HCT116 (cell line): ENCODE measurements at regions not wholly inside any gene's neighbourhood (a gene's known extent, or its start where the extent isn't known, plus 50 kb on each side); places are given as distances from the start of the nearest gene placed in this dataset.
A peak's percentile ranks its signal among the peaks of the same experiment; 100 is the strongest.

Experiments
- ATAC-seq: fragments of 200-7000 bp; cut with Tn5 transposase; 2 replicates; pipeline ENCODE4 v1.9.1; 2020; ENCODE audit warnings: mild to moderate bottlenecking, moderate library complexity
- BruUV-seq: library from RNA; stranded (reverse); fragments of 400-500 nt; replicated peaks from 2 replicates; lab custom pipeline; 2021; lab: Mats Ljungman, UMichigan
- CTCF ChIA-PET: fragments of 300-600 bp; sonication (Branson Sonifier 250); formaldehyde crosslinking; loops from one replicate; lab custom pipeline; 2021; ENCODE audit warnings: antibody characterized with exemption; lab: Charles Lee
- POLR2A ChIA-PET: fragments of 300-600, 350-600 bp; sonication (Branson Sonifier 250); formaldehyde crosslinking; loops from one replicate; lab custom pipeline; 2021; ENCODE audit warnings: antibody characterized with exemption; lab: Charles Lee
- RAD21 ChIA-PET, 2 experiments: fragments of 300-600 bp; sonication (Branson Sonifier 250); formaldehyde crosslinking; loops; one replicate each; lab custom pipeline; 2023; ENCODE audit warnings: low total read pairs in 2 of 2; ENCODE audit not compliant: uncharacterized antibody in 2 of 2, unreplicated experiment in 2 of 2, low non-redundant PET in 1 of 2; lab: Charles Lee
- DNase-seq: peaks from one replicate; pipeline ENCODE4 v3.0.0-alpha.2; 2010; ENCODE audit warnings: low read depth, low spot score
- H2AFZ ChIP-seq: fragments of 200-600 bp; shearing (Covaris generic), sonication (generic); 2 replicates; pipeline ENCODE4 v1.6.1; 2017; ENCODE audit warnings: low read depth, mixed run types, mixed read lengths, antibody characterized with exemption, low read length; ENCODE audit not compliant: poor library complexity, severe bottlenecking
- H3K27ac ChIP-seq: 2 replicates; pipeline ENCODE4 v1.5.1; 2012; ENCODE audit warnings: low read depth, low read length
- H3K27me3 ChIP-seq: fragments of 200-600 bp; sonication (generic); 2 replicates; pipeline ENCODE4 v1.6.1; 2016; ENCODE audit warnings: mixed run types, low read length, mixed read lengths; ENCODE audit not compliant: insufficient read depth
- H3K36me3 ChIP-seq, 2 experiments: fragments of 200-500 bp in 1 of 2; fragments of 200-600 bp in 1 of 2; sonication (Bioruptor generic) in 1 of 2; sonication (generic) in 1 of 2; 2 replicates each; pipeline versions ENCODE4 v1.5.1 to v1.6.1; 2014 to 2016; ENCODE audit warnings: low read length in 2 of 2, inconsistent platforms in 1 of 2, mixed read lengths in 1 of 2, mixed run types in 1 of 2; ENCODE audit not compliant: insufficient read depth in 2 of 2, control insufficient read depth in 1 of 2
- H3K4me1 ChIP-seq, 2 experiments: fragments of 200-600 bp in 1 of 2; sonication (generic) in 1 of 2; 2 replicates each; pipeline versions ENCODE4 v1.5.1 to v1.6.1; 2012 to 2017; ENCODE audit warnings: low read length in 2 of 2, inconsistent platforms in 1 of 2, mild to moderate bottlenecking in 1 of 2, mixed read lengths in 1 of 2, mixed run types in 1 of 2, moderate library complexity in 1 of 2; ENCODE audit not compliant: insufficient read depth in 2 of 2, control insufficient read depth in 1 of 2
- H3K4me2 ChIP-seq: fragments of 200-600 bp; sonication (generic); 2 replicates; pipeline ENCODE4 v1.6.1; 2017; ENCODE audit warnings: mixed run types, low read length, mixed read lengths
- H3K4me3 ChIP-seq, 2 experiments: fragments of 200-600 bp in 1 of 2; sonication (generic) in 1 of 2; replicated peaks in 1 of 2; 2 replicates each; pipeline ENCODE4 v1.5.1; 2011 to 2016; ENCODE audit warnings: low read length in 2 of 2, control low read depth in 1 of 2, low read depth in 1 of 2, mild to moderate bottlenecking in 1 of 2, mixed read lengths in 1 of 2, mixed run types in 1 of 2
- H3K79me2 ChIP-seq: fragments of 200-600 bp; sonication (generic); 2 replicates; pipeline ENCODE4 v1.6.1; 2017; ENCODE audit warnings: mild to moderate bottlenecking, mixed run types, low read length, moderate library complexity, mixed read lengths; ENCODE audit not compliant: insufficient read depth
- H3K9ac ChIP-seq: fragments of 200-600 bp; sonication (generic); 2 replicates; pipeline ENCODE4 v1.6.1; 2016; ENCODE audit warnings: low read length, mixed read lengths
- H3K9me2 ChIP-seq: fragments of 200-600 bp; sonication (generic), shearing (Covaris generic); 2 replicates; pipeline ENCODE4 v1.6.1; 2017; ENCODE audit warnings: mixed run types, mild to moderate bottlenecking, moderate library complexity; ENCODE audit not compliant: insufficient read depth
- H3K9me3 ChIP-seq, 2 experiments: fragments of 200-500 bp in 1 of 2; fragments of 200-600 bp in 1 of 2; sonication (Bioruptor generic) in 1 of 2; sonication (generic) in 1 of 2; 2 replicates each; pipeline ENCODE4 v1.6.1; 2014 to 2017; ENCODE audit warnings: low read length in 2 of 2, mixed read lengths in 2 of 2, inconsistent platforms in 1 of 2, low read depth in 1 of 2, mild to moderate bottlenecking in 1 of 2, mixed run types in 1 of 2, moderate library complexity in 1 of 2; ENCODE audit not compliant: control insufficient read depth in 1 of 2, insufficient read depth in 1 of 2
- H4K20me1 ChIP-seq: fragments of 200-600 bp; sonication (generic), shearing (Covaris generic); 2 replicates; pipeline ENCODE4 v1.6.1; 2017; ENCODE audit warnings: mixed run types, mild to moderate bottlenecking, moderate library complexity; ENCODE audit not compliant: insufficient read depth
- ATF3 ChIP-seq: IDR thresholded peaks from 2 replicates; pipeline ENCODE4 v1.6.1; 2012
- CBX3 ChIP-seq: IDR thresholded peaks from 2 replicates; pipeline ENCODE4 v1.6.1; 2012; ENCODE audit warnings: low read depth
- CTCF ChIP-seq, 3 experiments: fragments of 200-600 bp in 1 of 3; sonication (generic) in 1 of 3; IDR thresholded peaks in 2 of 3; conservative IDR thresholded peaks in 1 of 3; 2 replicates each; pipeline ENCODE4 v1.5.1; 2012 to 2017; ENCODE audit warnings: low read depth in 2 of 3, low read length in 2 of 3, antibody characterized with exemption in 1 of 3, borderline replicate concordance in 1 of 3, control low read depth in 1 of 3, mild to moderate bottlenecking in 1 of 3, mixed read lengths in 1 of 3, mixed run types in 1 of 3, moderate library complexity in 1 of 3; ENCODE audit not compliant: insufficient read depth in 1 of 3
- EGR1 ChIP-seq: IDR thresholded peaks from 2 replicates; pipeline ENCODE4 v1.6.1; 2012; ENCODE audit warnings: low read depth
- ELF1 ChIP-seq: IDR thresholded peaks from 2 replicates; pipeline ENCODE4 v1.6.1; 2012; ENCODE audit warnings: low read depth, borderline replicate concordance
- EZH2 ChIP-seq: fragments of 200-600 bp; sonication (generic); IDR thresholded peaks from 2 replicates; pipeline ENCODE4 v1.6.1; 2017; ENCODE audit warnings: antibody characterized with exemption, mixed run types
- FOSL1 ChIP-seq: IDR thresholded peaks from 2 replicates; pipeline ENCODE4 v1.6.1; 2012; ENCODE audit warnings: low read depth
- MAX ChIP-seq: IDR thresholded peaks from 2 replicates; pipeline ENCODE4 v1.6.1; 2012
- POLR2A ChIP-seq: IDR thresholded peaks from 2 replicates; pipeline ENCODE4 v1.7.0; 2011; ENCODE audit warnings: borderline replicate concordance; ENCODE audit not compliant: insufficient read depth, insufficient read length; ENCODE audit errors: extremely low read depth
- POLR2AphosphoS5 ChIP-seq: IDR thresholded peaks from 2 replicates; pipeline ENCODE4 v1.6.1; 2011; ENCODE audit warnings: mild to moderate bottlenecking, low read depth, low read length, moderate library complexity
- RAD21 ChIP-seq: IDR thresholded peaks from 2 replicates; pipeline ENCODE4 v1.6.1; 2012; ENCODE audit warnings: low read depth, mild to moderate bottlenecking
- SRF ChIP-seq: IDR thresholded peaks from 2 replicates; pipeline ENCODE4 v1.6.1; 2012; ENCODE audit warnings: low read depth
- TCF7L2 ChIP-seq: IDR thresholded peaks from 2 replicates; pipeline ENCODE4 v1.7.0; 2011; ENCODE audit warnings: borderline replicate concordance, inconsistent platforms; ENCODE audit not compliant: insufficient read depth, insufficient read length; ENCODE audit errors: extremely low read depth
- YY1 ChIP-seq: IDR thresholded peaks from 2 replicates; pipeline ENCODE4 v1.6.1; 2011; ENCODE audit warnings: low read length, low read depth, moderate library complexity, mild to moderate bottlenecking; ENCODE audit not compliant: insufficient replicate concordance; ENCODE audit errors: extremely low read depth
- ZNF274 ChIP-seq: fragments of 200-500 bp; sonication (Bioruptor generic); IDR thresholded peaks from 2 replicates; pipeline ENCODE4 v1.6.1; 2014; ENCODE audit warnings: mild to moderate bottlenecking, low read depth, low read length, inconsistent platforms
- intact Hi-C: fragments of 100-400 bp; cut with micrococcal nuclease; formaldehyde crosslinking; loops from 2 replicates; pipeline ENCODE4 v1.10.0; 2022

GRCh38 chr6:111984081-111984480 is 69.8 kb upstream of the CCN6 start:
- Histone ChIP-seq H3K9me2 (no peaks in the 10 kb centered on the region), H3K4me1 (peaks cover 36 to 54% of the 10 kb centered on the region in 2 experiments), H3K36me3 (no peaks in the 10 kb centered on the region), H3K27ac (peak overlapping the region; percentile 87; the same call in 1 of the 2 replicates), H3K79me2 (no peaks in the 10 kb centered on the region), H3K4me3 (no peak overlapping the region), H2AFZ (no peak overlapping the region), H4K20me1 (no peaks in the 10 kb centered on the region), H3K9me3 (no peaks in the 10 kb centered on the region), H3K4me2 (peak overlapping the region; percentile 59), H3K27me3 (no peaks in the 10 kb centered on the region), H3K9ac (peak overlapping the region; percentile 49; the same call in 1 of the 2 replicates)
- ChIA-PET RAD21 (no interaction called here), POLR2A (interaction anchor here (3.0 kb wide), 1 partner anchor 10 kb away, joined by 17 read pairs; no protein-coding TSS in a partner anchor), CTCF (no interaction called here)
- ATAC-seq (no peak), DNase-seq (no peak)
- no TSS peak for BruUV-seq
- intact Hi-C loops, result no loop called here
- TF ChIP-seq EGR1 (no peak), ZNF274 (no peak), TCF7L2 (no peak), EZH2 (no peak), MAX (no peak), POLR2A (no peak), CBX3 (no peak), ATF3 (no peak), FOSL1 (no peak), CTCF (IDR thresholded peaks at IDR 0.05 in 2 of 3, conservative IDR thresholded peaks at IDR 0.05 in 1 of 3; ENCODE audit: borderline replicate concordance in 1 of 3, insufficient read depth in 1 of 3, low read depth in 2 of 3, low read length in 2 of 3) (no peak), YY1 (no peak), RAD21 (no peak), SRF (no peak), ELF1 (no peak), POLR2AphosphoS5 (no peak)
